GM18868 (cell line): ENCODE measurements at regions not wholly inside any gene's neighbourhood (a gene's known extent, or its start where the extent isn't known, plus 50 kb on each side); places are given as distances from the start of the nearest gene placed in this dataset.

Experiments used
- ATAC-seq: cut with Tn5 transposase; IDR thresholded peaks from one replicate; pipeline ENCODE4 v1.9.1; 2021; ENCODE audit warnings: mild to moderate bottlenecking, moderate library complexity; ENCODE audit not compliant: unreplicated experiment

DNA sequence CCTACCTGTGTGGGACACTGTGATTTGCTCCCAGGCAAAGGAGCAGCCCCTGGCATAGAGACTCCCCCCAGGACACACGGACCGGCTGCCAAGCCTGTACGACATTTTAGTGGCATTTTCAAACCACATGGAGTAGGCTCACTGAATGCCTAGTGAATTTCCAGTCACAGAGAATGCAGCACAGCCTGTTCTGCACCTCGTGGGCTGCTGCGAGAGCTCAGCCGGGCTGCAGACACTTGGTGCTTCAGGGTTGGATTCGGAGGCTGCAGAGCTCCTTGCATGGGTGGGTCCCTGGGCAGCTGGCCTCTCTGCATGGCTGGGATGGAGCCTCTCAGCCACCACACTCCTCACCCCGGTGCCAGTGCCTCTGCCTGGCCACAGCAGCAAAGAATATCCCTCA, 51.2 kb upstream of the HNF1B start:
- ATAC-seq = no peak
